Renal cortical epithelial cell (primary cell): ENCODE measurements at regions not wholly inside any gene's neighbourhood (a gene's known extent, or its start where the extent isn't known, plus 50 kb on each side); places are given as distances from the start of the nearest gene placed in this dataset.

Source experiments
- DNase-seq: peaks from one replicate; pipeline ENCODE4 v3.0.0-alpha.2; 2011; ENCODE audit warnings: low read depth

DNA sequence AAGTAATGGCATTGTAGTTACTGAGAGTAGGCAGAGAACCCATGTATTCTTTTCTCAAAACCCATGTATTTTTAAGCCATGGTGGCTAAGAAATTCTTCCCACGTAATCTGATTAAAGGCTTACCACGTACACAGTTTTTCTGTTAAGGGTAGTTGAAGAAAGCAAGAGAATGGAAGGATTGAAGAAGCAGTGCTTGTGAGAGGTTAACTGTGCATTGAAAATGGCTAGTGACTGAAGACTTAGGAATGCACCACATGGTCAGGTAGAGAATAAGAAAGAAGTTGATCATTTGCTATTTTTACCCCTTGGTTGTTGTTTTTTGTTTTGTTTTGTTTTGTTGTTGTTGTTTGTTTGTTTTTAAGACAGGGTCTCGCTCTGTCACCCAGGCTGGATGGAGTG, 178.9 kb upstream of the SNX7 start:
- peak; percentile 53 for DNase-seq

DNA sequence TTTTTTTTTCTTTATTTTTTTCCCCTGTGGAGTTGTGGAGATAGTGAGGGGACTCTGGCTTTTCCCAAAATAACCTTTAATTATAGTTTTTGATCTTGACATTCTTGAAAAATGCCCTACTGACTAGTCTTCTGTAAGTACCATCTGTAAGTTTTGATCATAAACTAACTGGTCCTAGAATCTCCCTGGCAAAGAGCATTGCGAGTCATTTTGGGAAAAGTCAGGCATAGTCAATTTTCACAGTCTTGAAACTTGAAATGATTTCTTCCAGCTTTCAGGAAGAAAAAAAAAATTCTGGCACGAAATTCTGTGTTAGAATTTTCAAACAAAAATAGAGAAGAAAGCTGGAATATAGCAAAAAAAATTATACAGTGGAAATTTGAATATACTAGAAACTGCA, 181.2 kb upstream of the SNX7 start:
- no peak for DNase-seq

- no peak for DNase-seq
Measured at GRCh38 chr1:98478121-98478520, 183.4 kb upstream of the SNX7 start.

- DNase-seq: no peak
Measured at GRCh38 chr1:98472878-98473277, 188.6 kb upstream of the SNX7 start.

GRCh38 chr1:98471633-98472032, 189.9 kb upstream of the SNX7 start:
- DNase-seq: no peak

DNA sequence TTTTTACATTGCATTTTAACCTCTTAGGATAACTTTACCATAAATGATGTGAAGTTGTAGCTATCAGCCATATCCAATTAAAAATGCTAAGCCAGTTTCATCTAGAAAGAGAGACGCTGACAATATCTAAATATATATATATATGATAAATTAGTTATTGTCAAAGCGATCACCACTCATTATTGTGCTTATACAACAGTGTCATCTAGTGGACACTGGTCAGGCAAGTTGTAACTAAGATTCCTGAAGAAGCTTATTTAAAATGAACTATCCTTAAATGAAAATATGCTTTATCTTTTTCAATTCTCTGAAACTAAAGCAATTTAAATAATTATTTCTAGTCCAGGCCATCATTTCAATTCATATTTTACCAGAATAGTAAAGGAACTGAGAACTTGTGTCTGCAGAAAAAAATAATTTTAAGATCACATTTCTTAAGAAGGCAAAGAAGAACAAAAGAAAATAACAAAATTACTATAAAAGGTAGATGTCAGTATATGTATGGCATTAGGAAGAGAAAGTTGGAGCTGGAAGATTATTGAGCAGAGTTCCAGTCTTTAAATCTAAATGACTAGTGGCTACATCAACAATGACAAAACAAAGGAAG, 193.3 kb upstream of the SNX7 start:
- DNase-seq: peak; percentile 60

DNA sequence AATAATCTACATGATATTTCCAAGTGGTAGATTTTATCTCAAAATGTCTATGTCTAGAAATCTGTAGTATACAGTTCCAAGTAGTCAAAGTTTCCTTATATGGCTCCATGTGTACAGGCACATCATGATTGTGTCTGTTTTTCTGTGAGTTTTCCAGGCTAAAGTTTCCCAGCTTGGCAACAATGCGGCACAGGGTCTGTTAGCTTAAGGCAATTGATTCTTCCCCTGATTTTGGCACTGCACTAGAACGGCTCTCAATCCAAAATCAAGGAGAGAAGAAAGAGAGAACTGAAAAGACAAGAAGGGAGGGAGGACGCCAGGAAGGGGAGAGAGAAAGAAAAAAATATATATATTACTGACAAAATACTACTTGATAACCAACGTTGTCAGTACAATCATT, 193.9 kb upstream of the SNX7 start:
- DNase-seq: no peak

DNA sequence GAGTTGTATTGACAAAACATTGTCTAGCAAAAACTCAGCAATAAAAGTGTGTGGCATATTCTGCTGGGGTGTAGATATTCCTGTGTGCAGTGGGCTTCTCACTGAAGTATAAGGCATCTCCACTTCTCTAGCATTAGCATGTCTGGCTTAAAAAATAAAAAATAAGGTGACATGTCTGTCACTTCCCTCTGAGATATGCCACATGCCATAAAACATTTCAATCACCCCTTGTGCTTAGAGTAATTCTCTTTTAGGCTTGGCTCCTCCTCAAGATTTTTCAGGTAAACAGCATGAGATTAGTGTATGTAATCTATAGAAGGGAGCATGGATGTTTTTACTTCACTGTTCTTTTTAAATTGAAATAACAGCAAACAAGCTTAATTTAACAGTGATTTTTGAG, 194.4 kb upstream of the SNX7 start:
- DNase-seq: no peak

DNA sequence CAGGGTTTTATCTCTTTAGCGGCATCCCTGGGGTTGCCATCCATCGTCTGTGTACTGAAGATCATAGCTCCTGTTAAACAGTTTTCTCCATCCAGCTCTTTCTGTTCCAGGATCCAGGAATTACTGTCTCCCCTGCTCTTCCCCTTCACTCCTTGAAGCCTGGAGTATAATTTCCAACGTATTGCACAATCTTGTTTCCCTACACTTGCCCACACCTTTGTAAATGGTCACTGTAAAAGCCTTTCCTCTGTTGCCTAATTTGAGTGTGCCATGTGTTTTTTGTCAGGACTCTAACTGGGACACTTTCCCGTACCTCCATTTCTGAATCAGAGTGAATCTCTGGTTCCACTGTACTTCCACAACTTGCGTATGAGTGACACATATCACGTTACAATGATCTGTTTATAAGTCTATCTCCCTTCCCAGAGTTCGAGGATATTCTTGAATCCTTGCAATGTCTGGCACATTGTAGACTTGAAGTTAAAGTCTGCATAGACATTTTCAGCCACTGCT, 199.6 kb upstream of the SNX7 start:
- no peak for DNase-seq

DNA sequence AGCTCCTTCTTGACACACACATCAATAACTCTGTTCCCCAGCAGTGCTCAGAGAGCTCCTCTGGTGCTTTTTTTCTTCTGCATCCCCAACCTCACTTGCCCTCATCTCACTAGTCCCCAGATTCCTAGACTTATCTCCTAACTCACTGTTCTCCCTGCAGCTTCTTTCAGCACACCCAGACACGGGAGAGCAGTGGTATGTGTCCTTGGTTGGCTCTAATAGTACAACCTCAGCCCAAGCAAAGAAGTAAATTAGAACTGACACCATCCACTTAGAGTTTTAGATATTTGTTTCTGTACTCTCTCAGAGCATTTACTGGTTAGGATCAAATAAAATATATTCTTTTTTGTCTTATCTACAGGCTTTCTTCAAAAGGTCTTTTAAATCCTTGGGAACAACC, 201.4 kb upstream of the SNX7 start:
- DNase-seq: no peak

GRCh38 chr1:98459486-98459870, 202.0 kb upstream of the SNX7 start:
- no peak for DNase-seq

GRCh38 chr1:98458511-98459485, 202.7 kb upstream of the SNX7 start:
- DNase-seq: peak; percentile 44

- no peak for DNase-seq
Measured at GRCh38 chr1:98457248-98457647, 204.3 kb upstream of the SNX7 start.

DNA sequence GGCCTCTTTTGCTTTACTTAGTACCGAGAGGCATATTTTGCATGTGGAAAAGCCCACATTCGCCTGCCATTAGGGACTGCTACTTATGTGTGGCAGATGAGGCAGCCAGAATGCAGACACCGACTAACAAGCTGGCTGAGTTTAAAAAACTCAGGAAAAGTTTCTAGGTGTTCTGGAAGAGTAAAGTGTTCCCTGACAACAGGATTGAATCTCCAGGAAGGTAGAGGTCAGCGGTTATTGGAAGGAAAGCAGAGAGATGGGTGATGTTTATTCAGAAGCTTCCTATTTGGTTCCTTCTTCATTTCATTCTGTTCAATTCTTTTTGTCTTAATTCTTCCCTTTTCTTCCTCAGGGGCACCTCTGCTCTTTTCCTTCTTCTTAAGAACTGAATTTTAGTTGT, 206.9 kb upstream of the SNX7 start:
- DNase-seq: no peak

GRCh38 chr1:98453066-98453465, 208.5 kb upstream of the SNX7 start:
- DNase-seq: no peak

- no peak for DNase-seq
Measured at GRCh38 chr1:98452162-98452561, 209.4 kb upstream of the SNX7 start.

- no peak for DNase-seq
Measured at GRCh38 chr1:98441281-98441680, 220.2 kb upstream of the SNX7 start.

- DNase-seq: no peak
Measured at GRCh38 chr1:98439471-98439870, 222.1 kb upstream of the SNX7 start.

GRCh38 chr1:98437540-98437939, 224.0 kb upstream of the SNX7 start:
- no peak for DNase-seq

GRCh38 chr1:98437011-98437410, 224.5 kb upstream of the SNX7 start:
- no peak for DNase-seq

- peak; percentile 70 for DNase-seq
Measured at GRCh38 chr1:98429965-98430443, 231.5 kb upstream of the SNX7 start.

GRCh38 chr1:98428864-98429263, 232.7 kb upstream of the SNX7 start:
- DNase-seq: no peak

- DNase-seq: no peak
Measured at GRCh38 chr1:98427664-98428063, 233.9 kb upstream of the SNX7 start.
